MCF 10A (cell line): ENCODE measurements at regions not wholly inside any gene's neighbourhood (a gene's known extent, or its start where the extent isn't known, plus 50 kb on each side); places are given as distances from the start of the nearest gene placed in this dataset.
A peak's percentile ranks its signal among the peaks of the same experiment; 100 is the strongest.

Source experiments
- BruUV-seq: library from RNA; stranded (reverse); fragments of 400-500 nt; replicated peaks from 2 replicates; lab custom pipeline; 2021; lab: Mats Ljungman, UMichigan
- CTCF ChIA-PET: fragments of 300-600 bp; sonication (Branson Sonifier 250); formaldehyde crosslinking; extraction: SDS; loops from one replicate; lab custom pipeline; 2021; ENCODE audit warnings: antibody characterized with exemption, inconsistent platforms; lab: Yijun Ruan, JAX
- POLR2A ChIA-PET: fragments of 300-600, 350-650 bp; sonication (Branson Sonifier 250); formaldehyde crosslinking; extraction: SDS; loops from one replicate; lab custom pipeline; 2020; ENCODE audit warnings: antibody characterized with exemption, inconsistent platforms; lab: Yijun Ruan, JAX
- DNase-seq: peaks from one replicate; pipeline ENCODE4 v3.0.0-alpha.2; 2018; ENCODE audit not compliant: unreplicated experiment
- H3K27ac Mint-ChIP-seq: one replicate; pipeline ENCODE4 v1.8.0; 2022; ENCODE audit warnings: mild to moderate bottlenecking, low read depth, mixed read lengths; ENCODE audit not compliant: unreplicated experiment
- H3K27me3 Mint-ChIP-seq: one replicate; pipeline ENCODE4 v1.8.0; 2022; ENCODE audit warnings: mixed read lengths; ENCODE audit not compliant: insufficient read depth, unreplicated experiment
- H3K36me3 Mint-ChIP-seq: one replicate; pipeline ENCODE4 v1.8.0; 2022; ENCODE audit warnings: mild to moderate bottlenecking, moderate library complexity, mixed read lengths; ENCODE audit not compliant: insufficient read depth, unreplicated experiment
- H3K4me1 Mint-ChIP-seq: one replicate; pipeline ENCODE4 v1.8.0; 2022; ENCODE audit warnings: mixed read lengths; ENCODE audit not compliant: insufficient read depth, unreplicated experiment
- H3K4me3 Mint-ChIP-seq: one replicate; pipeline ENCODE4 v1.8.0; 2022; ENCODE audit warnings: mild to moderate bottlenecking, moderate library complexity, mixed read lengths; ENCODE audit not compliant: unreplicated experiment
- H3K9me3 Mint-ChIP-seq: one replicate; pipeline ENCODE4 v1.8.0; 2022; ENCODE audit warnings: mixed read lengths; ENCODE audit not compliant: unreplicated experiment
- CTCF ChIP-seq: fragments of 200-600 bp; IDR thresholded peaks from one replicate; pipeline ENCODE4 v1.8.0; 2022; ENCODE audit warnings: antibody characterized with exemption, mild to moderate bottlenecking; ENCODE audit not compliant: unreplicated experiment
- intact Hi-C: fragments of 100-400 bp; cut with micrococcal nuclease; formaldehyde crosslinking; loops from 2 replicates; pipeline ENCODE4 v1.14.1; 2022

GRCh38 chr5:110844251-110844650, 105.4 kb downstream of the SLC25A46 start:
- ChIA-PET POLR2A (interaction anchor here (0.6 to 1.1 kb wide), 3 partner anchors 9 to 1752 kb away, joined by 3 to 4 read pairs (median 3); no protein-coding TSS in a partner anchor), CTCF (interaction anchor here (1.8 kb wide), 1 partner anchor 9 kb away, joined by 4 read pairs; no protein-coding TSS in a partner anchor)
- DNase-seq: no peak
- Mint-ChIP-seq H3K4me1 (peaks cover 21% of the 10 kb centered on the region), H3K4me3 (no peak overlapping the region), H3K9me3 (no peaks in the 10 kb centered on the region), H3K27me3 (no peaks in the 10 kb centered on the region), H3K36me3 (no peaks in the 10 kb centered on the region), H3K27ac (no peak overlapping the region)
- TF ChIP-seq CTCF: no peak
- BruUV-seq: no TSS peak
- intact Hi-C loops: no loop called here

GRCh38 chr5:110846398-110847001, 107.7 kb downstream of the SLC25A46 start:
- Mint-ChIP-seq H3K4me1 (peaks cover 11% of the 10 kb centered on the region), H3K27me3 (no peaks in the 10 kb centered on the region), H3K36me3 (no peaks in the 10 kb centered on the region), H3K27ac (no peak overlapping the region), H3K9me3 (no peaks in the 10 kb centered on the region), H3K4me3 (no peak overlapping the region)
- TF ChIP-seq CTCF: no peak
- no TSS peak for BruUV-seq
- ChIA-PET POLR2A (no interaction called here), CTCF (interaction anchor here (0.7 kb wide), 1 partner anchor 45 kb away, joined by 3 read pairs; no protein-coding TSS in a partner anchor)
- intact Hi-C loops: no loop called here
- peak; percentile 12 for DNase-seq

GRCh38 chr5:110851357-110851756, 112.5 kb downstream of the SLC25A46 start:
- ChIA-PET POLR2A (interaction anchor here (0.5 kb wide), 1 partner anchor 59 kb away, joined by 3 read pairs; no protein-coding TSS in a partner anchor), CTCF (interaction anchor here (1.4 kb wide), 1 partner anchor 14 kb away, joined by 6 read pairs; no protein-coding TSS in a partner anchor)
- Mint-ChIP-seq H3K27me3 (no peaks in the 10 kb centered on the region), H3K27ac (no peak overlapping the region), H3K9me3 (no peaks in the 10 kb centered on the region), H3K4me3 (no peak overlapping the region), H3K4me1 (peaks cover 19% of the 10 kb centered on the region), H3K36me3 (no peaks in the 10 kb centered on the region)
- intact Hi-C loops: no loop called here
- no TSS peak for BruUV-seq
- peak; percentile 30 for DNase-seq
- TF ChIP-seq CTCF: no peak

- no peak for TF ChIP-seq CTCF
- ChIA-PET CTCF (interaction anchor here (1.4 kb wide), 1 partner anchor 14 kb away, joined by 6 read pairs; no protein-coding TSS in a partner anchor), POLR2A (interaction anchor here (0.8 kb wide), 1 partner anchor 9 kb away, joined by 3 read pairs; no protein-coding TSS in a partner anchor)
- Mint-ChIP-seq H3K4me3 (no peak overlapping the region), H3K4me1 (peaks cover 13% of the 10 kb centered on the region), H3K27ac (no peak overlapping the region), H3K27me3 (no peaks in the 10 kb centered on the region), H3K9me3 (no peaks in the 10 kb centered on the region), H3K36me3 (no peaks in the 10 kb centered on the region)
- intact Hi-C loops: no loop called here
- no TSS peak for BruUV-seq
- no peak for DNase-seq
Measured at GRCh38 chr5:110852053-110852452, 113.2 kb downstream of the SLC25A46 start.
